Stimulated activated CD8-positive, alpha-beta memory T cell treated with anti-CD3 and anti-CD28 coated beads, Interleukin-15, amount 100 ng/mL, for 48 hours (primary cell): ENCODE measurements at regions not wholly inside any gene's neighbourhood (a gene's known extent, or its start where the extent isn't known, plus 50 kb on each side); places are given as distances from the start of the nearest gene placed in this dataset.
"Not testable (repeated sequence)": the region's sequence is repeated elsewhere in the genome, so short reads cannot be mapped to it uniquely, and the experiment has no call there.

ENCODE experiments used
- DNase-seq, 2 donors: peaks; one replicate each; pipeline ENCODE4 v3.0.0-alpha.2; 2020; ENCODE audit warnings: low read depth in 2 of 2

DNA sequence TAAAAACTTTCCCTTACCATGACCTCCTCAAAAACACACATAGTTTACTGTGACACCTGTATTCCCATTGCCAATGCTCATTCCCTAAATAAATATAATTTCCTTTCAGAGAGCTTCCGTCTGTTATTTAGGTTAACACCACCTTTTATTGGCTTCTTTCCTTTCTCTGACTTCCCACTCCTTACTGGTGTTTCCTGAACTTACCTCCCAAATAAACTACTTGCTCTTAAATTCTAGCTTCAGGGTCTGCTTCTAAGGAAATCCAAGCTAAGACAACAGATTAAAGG is 67.4 kb upstream of the ZNF746 start:
- DNase-seq, result no peak

- DNase-seq, result no peak
Measured at GRCh38 chr7:149564340-149565095, 66.9 kb upstream of the ZNF746 start.

- no peak for DNase-seq
Measured at GRCh38 chr7:149562602-149563001, 65.0 kb upstream of the ZNF746 start.

- no peak for DNase-seq
Measured at GRCh38 chr7:149561072-149561471, 63.5 kb upstream of the ZNF746 start.

GRCh38 chr7:149559711-149560110 is 62.1 kb upstream of the ZNF746 start:
- no peak for DNase-seq

DNA sequence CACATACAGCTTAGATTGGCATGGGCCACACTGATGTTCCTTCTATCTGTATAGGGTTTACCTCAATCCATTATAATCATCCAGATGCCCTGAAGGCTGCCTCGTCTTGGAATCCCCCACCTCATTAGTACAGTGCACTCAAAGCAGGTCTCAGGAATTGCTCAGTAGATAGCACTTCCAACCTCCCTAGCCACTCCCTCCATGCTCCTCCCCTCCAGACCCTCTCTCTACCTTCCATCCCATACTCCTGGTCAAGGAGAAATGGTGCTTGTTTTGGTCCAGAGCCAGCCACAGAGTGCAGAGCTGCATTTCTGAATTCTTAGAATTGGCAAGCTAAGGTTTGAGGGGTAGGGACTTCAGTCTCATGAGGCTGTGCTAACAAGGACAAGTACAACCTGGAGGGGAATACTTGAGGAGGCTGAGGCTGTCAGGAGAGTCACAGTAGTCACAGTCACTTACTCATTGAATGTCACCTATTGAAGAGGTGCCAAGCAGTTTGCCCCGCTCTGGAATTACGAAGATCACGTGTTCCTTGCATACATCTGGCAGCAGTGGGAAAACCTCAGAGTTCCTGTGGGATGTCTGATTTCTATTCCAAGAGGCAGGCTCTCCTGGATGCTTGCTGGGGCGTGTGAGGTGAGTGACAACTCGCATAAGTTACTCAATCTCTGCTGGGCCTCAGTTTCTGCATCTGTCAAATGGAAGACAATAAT is 60.7 kb upstream of the ZNF746 start:
- no peak for DNase-seq

DNA sequence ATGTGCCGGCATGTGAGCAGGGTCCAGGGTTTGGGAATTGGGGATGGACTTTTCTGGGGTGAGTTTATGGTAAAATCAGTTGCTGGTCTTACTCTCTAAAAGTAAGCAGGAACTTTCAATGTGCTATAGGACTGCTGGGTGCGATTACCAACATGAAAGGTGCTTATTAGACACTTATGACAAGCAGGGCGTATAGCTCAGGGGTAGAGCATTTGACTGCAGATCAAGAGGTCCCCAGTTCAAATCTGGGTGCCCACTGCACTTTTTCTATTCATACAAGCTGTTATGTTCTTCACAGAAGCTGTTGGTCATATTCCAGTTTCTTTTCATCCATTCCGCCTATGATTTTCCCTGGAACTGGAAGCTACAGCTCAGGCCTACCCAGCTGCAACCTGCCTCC is 58.9 kb upstream of the ZNF746 start:
- not testable (repeated sequence) for DNase-seq

DNA sequence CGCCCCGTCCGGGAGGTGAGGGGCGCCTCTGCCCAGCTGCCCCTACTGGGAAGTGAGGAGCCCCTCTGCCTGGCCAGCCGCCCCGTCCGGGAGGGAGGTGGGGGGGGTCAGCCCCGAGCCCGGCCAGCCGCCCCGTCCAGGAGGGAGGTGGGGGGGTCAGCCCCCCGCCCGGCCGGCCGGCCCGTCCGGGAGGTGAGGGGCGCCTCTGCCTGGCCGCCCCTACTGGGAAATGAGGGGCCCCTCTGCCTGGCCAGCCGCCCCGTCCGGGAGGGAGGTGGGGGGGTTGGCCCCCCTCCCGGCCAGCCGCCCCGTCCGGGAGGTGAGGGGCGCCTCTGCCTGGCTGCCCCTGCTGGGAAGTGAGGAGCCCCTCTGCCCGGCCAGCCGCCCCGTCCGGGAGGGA is 57.2 kb upstream of the ZNF746 start:
- DNase-seq, result not testable (repeated sequence)

DNA sequence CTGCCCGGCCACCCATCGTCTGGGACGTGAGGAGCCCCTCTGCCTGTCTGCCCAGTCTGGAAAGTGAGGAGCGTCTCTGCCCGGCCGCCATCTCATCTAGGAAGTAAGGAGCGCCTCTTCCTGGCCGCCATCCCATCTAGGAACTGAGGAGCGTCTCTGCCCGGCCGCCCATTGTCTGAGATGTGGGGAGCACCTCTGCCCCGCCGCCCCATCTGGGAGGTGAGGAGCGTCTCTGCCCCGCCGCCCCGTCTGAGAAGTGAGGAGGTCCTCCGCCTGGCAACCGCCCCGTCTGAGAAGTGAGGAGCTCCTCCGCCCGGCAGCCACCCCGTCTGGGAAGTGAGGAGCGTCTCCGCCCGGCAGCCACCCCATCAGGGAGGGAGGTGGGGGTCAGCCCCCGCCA is 56.4 kb upstream of the ZNF746 start:
- DNase-seq, result not testable (repeated sequence)

- DNase-seq, result no peak
Measured at GRCh38 chr7:149552799-149553198, 55.2 kb upstream of the ZNF746 start.
